ENCODE measurements at regions not wholly inside any gene's neighbourhood (a gene's known extent, or its start where the extent isn't known, plus 50 kb on each side); places are given as distances from the start of the nearest gene placed in this dataset.

DNA sequence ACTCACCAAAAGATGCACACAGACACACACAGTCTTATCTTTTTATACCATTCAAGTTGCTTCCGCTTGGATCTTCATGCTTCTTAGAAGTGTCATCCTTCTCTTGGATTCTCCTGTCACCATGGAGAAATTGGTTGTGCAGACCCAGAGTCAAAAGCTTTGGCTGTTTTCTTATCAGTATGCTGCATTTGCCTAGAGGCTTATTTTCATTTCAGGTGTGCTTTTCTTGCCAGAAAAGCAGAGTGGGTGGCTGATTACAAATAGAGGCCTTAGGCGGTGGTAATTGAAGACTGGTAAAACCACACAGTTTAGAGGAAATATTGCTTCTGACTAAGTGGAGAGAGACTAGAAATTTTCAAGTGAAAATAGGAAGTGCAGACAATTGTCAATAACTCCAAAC is 70.2 kb upstream of the TLE4 start:
- 100% methylated on average over 1 of the region's 2 CpGs for WGBS (ENCODE audit: insufficient coverage)

DNA sequence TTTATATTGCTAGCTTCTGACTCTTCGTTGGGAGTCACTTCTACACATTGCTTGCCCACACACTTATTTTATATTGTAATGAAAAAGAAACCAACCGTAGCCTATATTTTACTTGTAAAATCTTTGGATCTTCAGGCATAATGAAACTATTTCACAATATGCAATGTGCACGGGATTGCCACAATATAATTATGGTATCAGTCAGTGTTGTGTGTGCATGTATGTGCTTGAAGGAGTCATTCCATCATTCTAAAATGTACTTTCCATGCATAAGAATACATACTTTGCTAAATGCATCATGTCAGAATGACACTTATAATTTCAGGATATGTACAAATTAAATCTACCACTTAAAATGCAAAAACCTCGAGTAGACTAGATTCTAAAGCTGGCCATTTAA is 64.0 kb upstream of the TLE4 start:
- H3K4me2 ChIP-seq (replicated peaks; ENCODE audit: extremely low read depth, low read length, poor library complexity, severe bottlenecking): no peak overlapping the region
- no peaks in the 10 kb centered on the region for H4K20me1 ChIP-seq (ENCODE audit: insufficient read depth, low read length)
- Mint-ChIP-seq H3K36me3 (no peaks in the 10 kb centered on the region), H3K4me1 (no peaks in the 10 kb centered on the region), H3K4me3 (no peak overlapping the region), H3K27me3 (ENCODE audit: low read depth in 3 of 3) (no peaks in the 10 kb centered on the region), H3K27ac (no peak overlapping the region), H3K9me3 (no peaks in the 10 kb centered on the region)
- no peaks in the 10 kb centered on the region for H3K79me2 ChIP-seq (ENCODE audit: insufficient read depth, low read length)
- no peak for DNase-seq
- TF ChIP-seq, protein P1, sequence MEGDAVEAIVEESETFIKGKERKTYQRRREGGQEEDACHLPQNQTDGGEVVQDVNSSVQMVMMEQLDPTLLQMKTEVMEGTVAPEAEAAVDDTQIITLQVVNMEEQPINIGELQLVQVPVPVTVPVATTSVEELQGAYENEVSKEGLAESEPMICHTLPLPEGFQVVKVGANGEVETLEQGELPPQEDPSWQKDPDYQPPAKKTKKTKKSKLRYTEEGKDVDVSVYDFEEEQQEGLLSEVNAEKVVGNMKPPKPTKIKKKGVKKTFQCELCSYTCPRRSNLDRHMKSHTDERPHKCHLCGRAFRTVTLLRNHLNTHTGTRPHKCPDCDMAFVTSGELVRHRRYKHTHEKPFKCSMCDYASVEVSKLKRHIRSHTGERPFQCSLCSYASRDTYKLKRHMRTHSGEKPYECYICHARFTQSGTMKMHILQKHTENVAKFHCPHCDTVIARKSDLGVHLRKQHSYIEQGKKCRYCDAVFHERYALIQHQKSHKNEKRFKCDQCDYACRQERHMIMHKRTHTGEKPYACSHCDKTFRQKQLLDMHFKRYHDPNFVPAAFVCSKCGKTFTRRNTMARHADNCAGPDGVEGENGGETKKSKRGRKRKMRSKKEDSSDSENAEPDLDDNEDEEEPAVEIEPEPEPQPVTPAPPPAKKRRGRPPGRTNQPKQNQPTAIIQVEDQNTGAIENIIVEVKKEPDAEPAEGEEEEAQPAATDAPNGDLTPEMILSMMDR (IDR thresholded peaks at IDR 0.05): no peak
- H3K9ac ChIP-seq (ENCODE audit: insufficient read depth, low read length, poor library complexity, severe bottlenecking): no peak overlapping the region
- no peak overlapping the region for H3K4me3 ChIP-seq (replicated peaks in 1 of 3; ENCODE audit: low read depth in 2 of 3, low read length in 3 of 3)
- no peak overlapping the region for H2AFZ ChIP-seq (ENCODE audit: insufficient read depth, low read depth, low read length, poor library complexity, severe bottlenecking)
- no peaks in the 10 kb centered on the region for H3K9me3 ChIP-seq (replicated peaks in 1 of 2; ENCODE audit: control insufficient read depth in 1 of 2, insufficient read depth in 1 of 2, low read length in 2 of 2)
- no peak overlapping the region for H3K27ac ChIP-seq (ENCODE audit: low read depth in 1 of 2, low read length in 2 of 2)
- H3K4me1 ChIP-seq (ENCODE audit: control insufficient read depth in 1 of 2, insufficient read depth in 2 of 2, low read length in 2 of 2): peaks cover under 1% of the 10 kb centered on the region in 2 donors
- no peaks in the 10 kb centered on the region for H3K27me3 ChIP-seq (ENCODE audit: control insufficient read depth in 2 of 2, insufficient read depth in 2 of 2, low read length in 2 of 2)
- no peaks in the 10 kb centered on the region for H3K36me3 ChIP-seq (replicated peaks in 1 of 2; ENCODE audit: control insufficient read depth in 1 of 2, insufficient read depth in 2 of 2, low read length in 2 of 2)
- 83% methylated on average over 1 of the region's 4 CpGs for WGBS (ENCODE audit: insufficient coverage)
- intact Hi-C loops (cut with micrococcal nuclease): no loop called here

More for the DNA sequence above, 70.2 kb upstream of the TLE4 start:
- Histone ChIP-seq H3K9ac (ENCODE audit: insufficient read depth, low read length, poor library complexity, severe bottlenecking) (no peak overlapping the region), H3K27me3 (ENCODE audit: control insufficient read depth in 2 of 2, insufficient read depth in 2 of 2, low read length in 2 of 2) (no peaks in the 10 kb centered on the region), H3K79me2 (ENCODE audit: insufficient read depth, low read length) (no peaks in the 10 kb centered on the region), H3K4me1 (ENCODE audit: control insufficient read depth in 1 of 2, insufficient read depth in 2 of 2, low read length in 2 of 2) (peaks cover 15 to 18% of the 10 kb centered on the region in 2 donors), H3K9me3 (replicated peaks in 1 of 2; ENCODE audit: control insufficient read depth in 1 of 2, insufficient read depth in 1 of 2, low read length in 2 of 2) (no peaks in the 10 kb centered on the region), H3K27ac (ENCODE audit: low read depth in 1 of 2, low read length in 2 of 2) (no peak overlapping the region), H3K36me3 (replicated peaks in 1 of 2; ENCODE audit: control insufficient read depth in 1 of 2, insufficient read depth in 2 of 2, low read length in 2 of 2) (no peaks in the 10 kb centered on the region), H3K4me2 (replicated peaks; ENCODE audit: extremely low read depth, low read length, poor library complexity, severe bottlenecking) (no peak overlapping the region), H4K20me1 (ENCODE audit: insufficient read depth, low read length) (no peaks in the 10 kb centered on the region), H3K4me3 (replicated peaks in 1 of 3; ENCODE audit: low read depth in 2 of 3, low read length in 3 of 3) (no peak overlapping the region), H2AFZ (ENCODE audit: insufficient read depth, low read depth, low read length, poor library complexity, severe bottlenecking) (no peak overlapping the region)
- intact Hi-C loops (cut with micrococcal nuclease): no loop called here
- no peak for DNase-seq
- Mint-ChIP-seq H3K4me3 (no peak overlapping the region), H3K4me1 (peaks cover 18% of the 10 kb centered on the region), H3K36me3 (no peaks in the 10 kb centered on the region), H3K9me3 (peaks cover 3 to 10% (median 9%) of the 10 kb centered on the region in 7 donors), H3K27ac (no peak overlapping the region), H3K27me3 (ENCODE audit: low read depth in 3 of 3) (no peaks in the 10 kb centered on the region)
- TF ChIP-seq, protein P1 (IDR thresholded peaks at IDR 0.05): no peak

Data from CD14-positive monocyte (primary cell).